Keratinocyte (primary cell): ENCODE measurements at regions not wholly inside any gene's neighbourhood (a gene's known extent, or its start where the extent isn't known, plus 50 kb on each side); places are given as distances from the start of the nearest gene placed in this dataset.

Experiments
- DNase-seq: peaks from one replicate; pipeline ENCODE4 v3.0.0-alpha.2; 2011; ENCODE audit warnings: low read depth, missing footprints, low spot score
- FAIRE-seq: peaks from 2 replicates; lab custom pipeline; 2011; peaks lifted over from hg19 to GRCh38; lab: Jason Lieb, UNC
- H2AFZ ChIP-seq: 2 replicates; pipeline ENCODE4 v1.6.0; 2012; ENCODE audit warnings: low read length, control low read depth, inconsistent platforms; ENCODE audit not compliant: control insufficient read depth
- H3K27ac ChIP-seq: 2 replicates; pipeline ENCODE4 v1.5.1; 2011; ENCODE audit warnings: low read length; ENCODE audit not compliant: control insufficient read depth, insufficient read depth
- H3K27me3 ChIP-seq: 3 replicates; pipeline ENCODE4 v1.6.0; 2011; ENCODE audit warnings: low read length; ENCODE audit not compliant: control insufficient read depth, insufficient read depth; ENCODE audit errors: extremely low read depth
- H3K36me3 ChIP-seq, 2 experiments: 2 replicates in 1 of 2; 3 replicates in 1 of 2; pipeline ENCODE4 v1.5.1; 2011; ENCODE audit warnings: low read length in 2 of 2, mild to moderate bottlenecking in 1 of 2; ENCODE audit not compliant: control insufficient read depth in 2 of 2, insufficient read depth in 2 of 2; ENCODE audit errors: extremely low read depth in 1 of 2
- H3K4me1 ChIP-seq: 3 replicates; pipeline ENCODE4 v1.5.1; 2011; ENCODE audit warnings: low read length; ENCODE audit not compliant: control insufficient read depth, insufficient read depth; ENCODE audit errors: extremely low read depth
- H3K4me2 ChIP-seq: 3 replicates; pipeline ENCODE4 v1.6.0; 2011; ENCODE audit warnings: low read depth, low read length; ENCODE audit not compliant: control insufficient read depth, insufficient read depth; ENCODE audit errors: extremely low read depth
- H3K4me3 ChIP-seq, 3 experiments: fragments of 200-600 bp in 1 of 3; sonication (generic) in 1 of 3; 2 replicates in 2 of 3; 3 replicates in 1 of 3; pipeline ENCODE4 v1.5.1; 2011 to 2016; ENCODE audit warnings: low read length in 3 of 3, mild to moderate bottlenecking in 3 of 3, control low read depth in 2 of 3, inconsistent platforms in 1 of 3, low read depth in 1 of 3, mixed read lengths in 1 of 3, mixed run types in 1 of 3, moderate library complexity in 1 of 3; ENCODE audit not compliant: control insufficient read depth in 2 of 3, insufficient read depth in 2 of 3; ENCODE audit errors: extremely low read depth in 1 of 3
- H3K79me2 ChIP-seq: 2 replicates; pipeline ENCODE4 v1.6.0; 2012; ENCODE audit warnings: low read length; ENCODE audit not compliant: control insufficient read depth, insufficient read depth
- H3K9ac ChIP-seq: 3 replicates; pipeline ENCODE4 v1.6.0; 2011; ENCODE audit warnings: low read length; ENCODE audit not compliant: control insufficient read depth, insufficient read depth; ENCODE audit errors: extremely low read depth
- H3K9me1 ChIP-seq: 3 replicates; pipeline ENCODE4 v1.6.0; 2011; ENCODE audit warnings: low read length; ENCODE audit not compliant: control insufficient read depth, insufficient read depth; ENCODE audit errors: extremely low read depth
- H3K9me3 ChIP-seq: 2 replicates; pipeline ENCODE4 v1.5.1; 2012; ENCODE audit warnings: low read depth, low read length; ENCODE audit not compliant: control insufficient read depth
- H4K20me1 ChIP-seq: 3 replicates; pipeline ENCODE4 v1.6.0; 2011; ENCODE audit warnings: low read length; ENCODE audit not compliant: control insufficient read depth, insufficient read depth; ENCODE audit errors: extremely low read depth
- CTCF ChIP-seq, 3 experiments: IDR thresholded peaks in 1 of 3; conservative IDR thresholded peaks in 1 of 3; optimal IDR thresholded peaks in 1 of 3; 2 replicates in 2 of 3; 3 replicates in 1 of 3; pipeline versions ENCODE3 to v1.5.1; 2011; ENCODE audit warnings: low read length in 3 of 3, mild to moderate bottlenecking in 3 of 3, moderate library complexity in 2 of 3, control low read depth in 1 of 3, inconsistent platforms in 1 of 3; ENCODE audit not compliant: insufficient read depth in 2 of 3; ENCODE audit errors: extremely low read depth in 1 of 3
- EZH2 ChIP-seq: IDR thresholded peaks from one replicate; pipeline ENCODE4 v1.6.1; 2012; ENCODE audit warnings: inconsistent platforms, mild to moderate bottlenecking, low read length, moderate library complexity
- dilution Hi-C: fragments of 300-500 bp; cut with MboI; formaldehyde crosslinking; loops from one replicate; pipeline ENCODE4 v1.7.0; 2020; ENCODE audit warnings: low sequenced_read_pairs; ENCODE audit not compliant: extremely low pct_ligation_motif_present

GRCh38 chr7:97630116-97630515, 101.8 kb upstream of the TAC1 start:
- H3K9ac ChIP-seq = no peak overlapping the region
- no peaks in the 10 kb centered on the region for H3K36me3 ChIP-seq
- no peaks in the 10 kb centered on the region for H4K20me1 ChIP-seq
- FAIRE-seq = no peak
- no peak overlapping the region for H3K4me2 ChIP-seq
- H3K4me1 ChIP-seq = no peaks in the 10 kb centered on the region
- dilution Hi-C loops = no loop called here
- H3K9me1 ChIP-seq = no peaks in the 10 kb centered on the region
- no peaks in the 10 kb centered on the region for H3K79me2 ChIP-seq
- no peak for DNase-seq
- no peaks in the 10 kb centered on the region for H3K9me3 ChIP-seq
- H3K27me3 ChIP-seq = no peaks in the 10 kb centered on the region
- H3K4me3 ChIP-seq = no peak overlapping the region
- TF ChIP-seq CTCF (optimal IDR thresholded peaks at IDR 0.05 in 1 of 3, IDR thresholded peaks at IDR 0.05 in 1 of 3, conservative IDR thresholded peaks at IDR 0.05 in 1 of 3; ENCODE audit: extremely low read depth in 1 of 3, insufficient read depth in 2 of 3, low read length in 3 of 3) (no peak), EZH2 (no peak)
- H2AFZ ChIP-seq = no peak overlapping the region
- no peak overlapping the region for H3K27ac ChIP-seq

GRCh38 chr7:97635622-97636021, 96.3 kb upstream of the TAC1 start:
- no peak overlapping the region for H2AFZ ChIP-seq
- H4K20me1 ChIP-seq = no peaks in the 10 kb centered on the region
- no peaks in the 10 kb centered on the region for H3K79me2 ChIP-seq
- no peak for TF ChIP-seq EZH2
- TF ChIP-seq CTCF (optimal IDR thresholded peaks at IDR 0.05 in 1 of 3, IDR thresholded peaks at IDR 0.05 in 1 of 3, conservative IDR thresholded peaks at IDR 0.05 in 1 of 3; ENCODE audit: extremely low read depth in 1 of 3, insufficient read depth in 2 of 3, low read length in 3 of 3) = no peak
- dilution Hi-C loops = no loop called here
- no peak overlapping the region for H3K9ac ChIP-seq
- no peaks in the 10 kb centered on the region for H3K9me1 ChIP-seq
- FAIRE-seq (no peak), DNase-seq (no peak)
- no peaks in the 10 kb centered on the region for H3K9me3 ChIP-seq
- no peaks in the 10 kb centered on the region for H3K36me3 ChIP-seq
- no peaks in the 10 kb centered on the region for H3K27me3 ChIP-seq
- H3K4me2 ChIP-seq = no peak overlapping the region
- H3K4me1 ChIP-seq = no peaks in the 10 kb centered on the region
- H3K4me3 ChIP-seq = no peak overlapping the region
- no peak overlapping the region for H3K27ac ChIP-seq
